ENCODE measurements at regions not wholly inside any gene's neighbourhood (a gene's known extent, or its start where the extent isn't known, plus 50 kb on each side); places are given as distances from the start of the nearest gene placed in this dataset.

- TF ChIP-seq, protein P1, sequence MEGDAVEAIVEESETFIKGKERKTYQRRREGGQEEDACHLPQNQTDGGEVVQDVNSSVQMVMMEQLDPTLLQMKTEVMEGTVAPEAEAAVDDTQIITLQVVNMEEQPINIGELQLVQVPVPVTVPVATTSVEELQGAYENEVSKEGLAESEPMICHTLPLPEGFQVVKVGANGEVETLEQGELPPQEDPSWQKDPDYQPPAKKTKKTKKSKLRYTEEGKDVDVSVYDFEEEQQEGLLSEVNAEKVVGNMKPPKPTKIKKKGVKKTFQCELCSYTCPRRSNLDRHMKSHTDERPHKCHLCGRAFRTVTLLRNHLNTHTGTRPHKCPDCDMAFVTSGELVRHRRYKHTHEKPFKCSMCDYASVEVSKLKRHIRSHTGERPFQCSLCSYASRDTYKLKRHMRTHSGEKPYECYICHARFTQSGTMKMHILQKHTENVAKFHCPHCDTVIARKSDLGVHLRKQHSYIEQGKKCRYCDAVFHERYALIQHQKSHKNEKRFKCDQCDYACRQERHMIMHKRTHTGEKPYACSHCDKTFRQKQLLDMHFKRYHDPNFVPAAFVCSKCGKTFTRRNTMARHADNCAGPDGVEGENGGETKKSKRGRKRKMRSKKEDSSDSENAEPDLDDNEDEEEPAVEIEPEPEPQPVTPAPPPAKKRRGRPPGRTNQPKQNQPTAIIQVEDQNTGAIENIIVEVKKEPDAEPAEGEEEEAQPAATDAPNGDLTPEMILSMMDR (conservative IDR thresholded peaks at IDR 0.05 in 1 of 2, IDR thresholded peaks at IDR 0.05 in 1 of 2; ENCODE audit: low read depth in 1 of 2, low read length in 2 of 2) = no peak
- no peak for TF ChIP-seq EZH2 (IDR thresholded peaks at IDR 0.05; ENCODE audit: low read length, missing control alignments)
Measured at GRCh38 chr3:7847521-7847920, 654.1 kb upstream of the LMCD1 start.
